Liver (tissue), 7 donors: ENCODE measurements at regions not wholly inside any gene's neighbourhood (a gene's known extent, or its start where the extent isn't known, plus 50 kb on each side); places are given as distances from the start of the nearest gene placed in this dataset.
"Not testable (repeated sequence)": the region's sequence is repeated elsewhere in the genome, so short reads cannot be mapped to it uniquely, and the experiment has no call there.

Experiments used
- DNase-seq: peaks from one replicate; pipeline ENCODE4 v3.0.0-alpha.2; 2017; ENCODE audit warnings: low spot score
- H3K27ac ChIP-seq, 2 donors: one replicate each; pipeline ENCODE4 v1.7.0; 2013; ENCODE audit warnings: inconsistent platforms in 2 of 2, low read length in 2 of 2, control low read depth in 1 of 2, low read depth in 1 of 2, mild to moderate bottlenecking in 1 of 2
- H3K27me3 ChIP-seq, 4 donors: one replicate each; pipeline versions ENCODE4 v1.6.1 to v1.7.0; 2013; ENCODE audit warnings: low read length in 3 of 4, inconsistent platforms in 1 of 4, mild to moderate bottlenecking in 1 of 4, moderate library complexity in 1 of 4; ENCODE audit not compliant: control insufficient read depth in 4 of 4, insufficient read depth in 4 of 4
- H3K36me3 ChIP-seq, 4 donors: one replicate each; pipeline versions ENCODE4 v1.6.1 to v1.7.0; 2013; ENCODE audit warnings: low read length in 3 of 4, mild to moderate bottlenecking in 3 of 4, low read depth in 1 of 4, moderate library complexity in 1 of 4; ENCODE audit not compliant: control insufficient read depth in 4 of 4, insufficient read depth in 3 of 4
- H3K4me1 ChIP-seq, 4 donors: one replicate each; pipeline versions ENCODE4 v1.6.1 to v1.7.0; 2013; ENCODE audit warnings: low read length in 3 of 4, mild to moderate bottlenecking in 3 of 4, moderate library complexity in 1 of 4; ENCODE audit not compliant: control insufficient read depth in 4 of 4, insufficient read depth in 4 of 4
- H3K4me3 ChIP-seq, 3 donors: one replicate each; pipeline versions ENCODE4 v1.6.1 to v1.7.0; 2013; ENCODE audit warnings: low read length in 3 of 3, control low read depth in 1 of 3, low read depth in 1 of 3, mild to moderate bottlenecking in 1 of 3
- H3K9ac ChIP-seq, 2 donors: one replicate each; pipeline ENCODE4 v1.7.0; 2013; ENCODE audit warnings: low read length in 2 of 2, mild to moderate bottlenecking in 2 of 2, moderate library complexity in 2 of 2, control low read depth in 1 of 2, low read depth in 1 of 2
- H3K9me3 ChIP-seq, 4 donors: one replicate each; pipeline versions ENCODE4 v1.6.1 to v1.7.0; 2013; ENCODE audit warnings: low read length in 3 of 4; ENCODE audit not compliant: control insufficient read depth in 4 of 4
- ATF3 ChIP-seq: IDR thresholded peaks from 2 replicates; pipeline ENCODE4 v1.6.1; 2016; ENCODE audit warnings: antibody characterized with exemption
- FOXA2 ChIP-seq: IDR thresholded peaks from 2 replicates; pipeline ENCODE4 v1.6.1; 2016; ENCODE audit warnings: antibody characterized with exemption
- HNF4A ChIP-seq, 2 donors: conservative IDR thresholded peaks; 2 replicates each; pipeline ENCODE4 v1.6.1; 2016; ENCODE audit warnings: antibody characterized with exemption in 2 of 2, mild to moderate bottlenecking in 2 of 2
- MAX ChIP-seq: IDR thresholded peaks from 2 replicates; pipeline ENCODE4 v1.6.1; 2016; ENCODE audit warnings: antibody characterized with exemption
- REST ChIP-seq: IDR thresholded peaks from 2 replicates; pipeline ENCODE4 v1.6.1; 2016; ENCODE audit warnings: antibody characterized with exemption, mild to moderate bottlenecking
- RXRA ChIP-seq, 2 donors: IDR thresholded peaks; 2 replicates each; pipeline ENCODE4 v1.6.1; 2017 to 2018; ENCODE audit warnings: antibody characterized with exemption in 2 of 2, mild to moderate bottlenecking in 1 of 2
- TAF1 ChIP-seq: conservative IDR thresholded peaks from 2 replicates; pipeline ENCODE4 v1.6.1; 2016; ENCODE audit warnings: antibody characterized with exemption, mild to moderate bottlenecking
- ZBTB33 ChIP-seq: IDR thresholded peaks from 2 replicates; pipeline ENCODE4 v1.6.1; 2016; ENCODE audit warnings: antibody characterized with exemption
- WGBS: extraction: QIAGEN DNeasy Blood & Tissue Kit; methylation state at CpG from one replicate; pipeline ENCODE4 v1.1.7; 2013; 5-methylcytosine and 5-hydroxymethylcytosine counted together
- donor health status: healthy.
- donor health status: healthy.
- donor health status: healthy.
- donor health status: healthy.

- H3K27ac ChIP-seq, DNase-seq, H3K9me3 ChIP-seq, H3K9ac ChIP-seq, H3K4me1 ChIP-seq, H3K36me3 ChIP-seq, H3K27me3 ChIP-seq, H3K4me3 ChIP-seq: not testable (repeated sequence)
- 83% methylated on average over 8 of the region's 8 CpGs for WGBS
Measured at GRCh38 chrX:124181515-124181914, 150.9 kb upstream of the TEX13D start.

GRCh38 chrX:124190440-124190839 is 142.0 kb upstream of the TEX13D start:
- Histone ChIP-seq H3K27me3 (no peaks in the 10 kb centered on the region), H3K9me3 (no peaks in the 10 kb centered on the region), H3K4me3 (no peak overlapping the region), H3K36me3 (no peaks in the 10 kb centered on the region), H3K27ac (no peak overlapping the region), H3K9ac (no peak overlapping the region), H3K4me1 (no peaks in the 10 kb centered on the region)
- no peak for TF ChIP-seq ATF3
- peak in 1 of 2 donors; percentile 15 for TF ChIP-seq HNF4A (conservative IDR thresholded peaks at IDR 0.05)
- 55% methylated on average over 2 of the region's 2 CpGs for WGBS
- no peak for DNase-seq

- Histone ChIP-seq H3K4me1 (no peaks in the 10 kb centered on the region), H3K27me3 (no peaks in the 10 kb centered on the region), H3K27ac (no peak overlapping the region), H3K36me3 (no peaks in the 10 kb centered on the region), H3K9me3 (no peaks in the 10 kb centered on the region), H3K9ac (no peak overlapping the region), H3K4me3 (no peak overlapping the region)
- 77% methylated on average over 5 of the region's 5 CpGs for WGBS
- no peak for DNase-seq
- TF ChIP-seq REST, result no peak
- no peak for TF ChIP-seq TAF1
Measured at GRCh38 chrX:124194199-124194598, 138.3 kb upstream of the TEX13D start.

- H3K4me3 ChIP-seq, result no peak overlapping the region
- no peaks in the 10 kb centered on the region for H3K27me3 ChIP-seq
- no peaks in the 10 kb centered on the region for H3K4me1 ChIP-seq
- no peak overlapping the region for H3K9ac ChIP-seq
- TF ChIP-seq RXRA (IDR thresholded peaks at IDR 0.05), result no peak
- no peak for TF ChIP-seq FOXA2
- no peak for TF ChIP-seq ZBTB33
- no peak for TF ChIP-seq REST
- TF ChIP-seq MAX, result no peak
- no peaks in the 10 kb centered on the region for H3K36me3 ChIP-seq
- H3K9me3 ChIP-seq, result no peaks in the 10 kb centered on the region
- no peak for DNase-seq
- WGBS, result 67% methylated on average over 8 of the region's 8 CpGs
- H3K27ac ChIP-seq, result no peak overlapping the region
Measured at GRCh38 chrX:124194901-124195300, 137.6 kb upstream of the TEX13D start.
